ENCODE measurements at regions not wholly inside any gene's neighbourhood (a gene's known extent, or its start where the extent isn't known, plus 50 kb on each side); places are given as distances from the start of the nearest gene placed in this dataset.

DNA sequence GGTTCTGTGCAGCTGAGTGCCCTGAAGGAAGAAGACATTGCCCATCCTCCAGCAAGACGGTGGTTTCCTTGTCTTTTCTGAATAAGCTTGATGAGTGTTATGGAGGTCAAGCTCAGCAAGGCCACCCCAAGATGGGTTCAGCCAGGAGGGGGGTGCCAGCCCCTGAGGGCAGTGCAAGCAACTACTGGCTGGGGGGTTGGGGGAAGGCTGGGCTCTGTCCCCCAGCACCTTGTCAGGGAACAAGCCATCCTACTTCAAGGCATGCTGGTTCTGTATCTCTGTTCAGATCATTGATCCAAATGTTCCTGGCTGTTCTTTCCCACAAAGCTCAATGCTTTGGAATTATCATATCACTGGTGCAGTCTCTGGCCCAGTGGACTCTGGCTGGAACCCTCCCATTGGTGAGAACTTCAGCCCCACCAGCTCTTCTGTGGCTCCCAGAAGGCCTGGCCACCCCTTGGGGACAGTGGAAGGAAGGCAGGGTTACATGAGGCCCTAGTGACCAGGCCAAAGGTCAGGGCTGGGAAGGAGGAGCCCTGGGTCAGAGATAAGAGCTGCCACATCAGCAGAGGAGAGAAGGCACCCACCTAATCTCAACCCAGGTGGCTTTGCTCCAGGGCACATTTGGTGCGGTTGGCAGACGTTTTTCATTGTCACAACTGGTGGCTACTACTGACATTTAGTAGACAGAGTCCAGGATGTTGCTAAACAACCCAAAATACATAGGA, 280.2 kb downstream of the IRX2 start:
- ATAC-seq, result no peak
- no peak for DNase-seq
- intact Hi-C loops (cut with micrococcal nuclease), result no loop called here

DNA sequence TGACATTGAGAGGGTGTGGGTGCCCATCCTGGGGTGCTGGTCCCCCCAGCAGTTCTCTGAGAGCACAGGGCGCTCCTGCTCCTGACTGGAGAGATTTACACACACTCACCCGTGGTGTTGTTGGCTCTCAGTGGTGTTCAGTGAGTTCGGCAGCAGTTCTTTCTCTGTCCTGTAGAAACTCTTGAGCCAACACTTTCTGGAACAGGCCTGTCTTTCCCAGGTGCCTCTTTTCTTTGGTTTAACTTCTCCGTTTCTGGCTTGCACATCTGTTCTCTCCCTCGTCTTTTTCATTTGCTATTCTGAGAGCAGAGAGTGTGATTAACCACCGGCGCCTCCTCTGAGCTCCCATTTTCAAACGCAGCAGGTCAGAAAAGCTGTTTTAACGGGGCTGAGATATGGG, 284.5 kb downstream of the IRX2 start:
- ATAC-seq, result no peak
- intact Hi-C loops (cut with micrococcal nuclease), result no loop called here
- no peak for DNase-seq

DNA sequence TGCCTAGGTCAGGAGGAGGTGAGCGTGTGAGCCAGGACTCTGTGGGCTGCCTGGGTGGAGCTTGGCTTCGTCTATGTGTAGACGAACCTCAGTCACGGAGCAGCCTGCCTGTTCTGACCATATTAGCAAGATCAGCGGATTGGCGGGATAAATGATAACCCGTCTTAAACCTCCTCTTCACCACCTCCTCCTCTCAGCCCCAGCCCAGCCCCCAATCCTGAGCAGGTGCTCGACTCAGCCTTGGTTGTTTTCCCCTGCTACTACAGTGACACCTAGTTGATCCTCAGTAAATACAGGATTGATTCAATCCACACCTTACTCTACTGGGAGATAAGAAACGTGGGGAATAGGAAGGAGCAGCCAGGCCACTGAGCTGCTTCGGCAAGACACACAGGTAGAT, 286.1 kb downstream of the IRX2 start:
- DNase-seq (no peak), ATAC-seq (no peak)
- intact Hi-C loops (cut with micrococcal nuclease), result no loop called here

GRCh38 chr5:2464141-2464540, 287.3 kb downstream of the IRX2 start:
- DNase-seq (no peak), ATAC-seq (no peak)
- intact Hi-C loops (cut with micrococcal nuclease), result no loop called here

GRCh38 chr5:2461701-2462691, 289.5 kb downstream of the IRX2 start:
- intact Hi-C loops (cut with micrococcal nuclease), result no loop called here
- DNase-seq (no peak), ATAC-seq (no peak)

GRCh38 chr5:2460098-2460497, 291.4 kb downstream of the IRX2 start:
- intact Hi-C loops (cut with micrococcal nuclease), result no loop called here

DNA sequence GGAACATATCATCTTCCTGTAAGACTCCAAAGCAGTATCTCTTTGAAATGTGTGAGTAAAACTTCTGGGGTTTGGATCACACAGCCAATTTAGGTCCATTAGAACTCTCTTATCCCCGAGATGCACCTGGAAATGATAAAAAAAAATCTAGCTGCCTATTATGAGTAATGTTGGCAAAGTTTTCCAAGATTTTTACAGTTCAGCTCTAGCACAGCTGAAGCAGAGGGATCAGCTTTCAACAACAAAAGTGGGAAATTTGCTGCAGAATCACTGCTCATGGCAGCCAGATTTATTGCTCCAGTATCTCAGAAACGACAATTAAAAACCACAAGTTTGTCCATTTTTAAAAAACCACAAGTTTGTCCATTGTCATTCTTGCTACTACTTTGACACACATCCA, 292.2 kb downstream of the IRX2 start:
- ATAC-seq (no peak), DNase-seq (no peak)
- intact Hi-C loops (cut with micrococcal nuclease), result no loop called here

More at GRCh38 chr5:2460098-2460497, 291.4 kb downstream of the IRX2 start:
- DNase-seq (no peak), ATAC-seq (no peak)

- DNase-seq (no peak), ATAC-seq (no peak)
- intact Hi-C loops (cut with micrococcal nuclease), result no loop called here
Measured at GRCh38 chr5:2455878-2456277, 295.6 kb downstream of the IRX2 start.

DNA sequence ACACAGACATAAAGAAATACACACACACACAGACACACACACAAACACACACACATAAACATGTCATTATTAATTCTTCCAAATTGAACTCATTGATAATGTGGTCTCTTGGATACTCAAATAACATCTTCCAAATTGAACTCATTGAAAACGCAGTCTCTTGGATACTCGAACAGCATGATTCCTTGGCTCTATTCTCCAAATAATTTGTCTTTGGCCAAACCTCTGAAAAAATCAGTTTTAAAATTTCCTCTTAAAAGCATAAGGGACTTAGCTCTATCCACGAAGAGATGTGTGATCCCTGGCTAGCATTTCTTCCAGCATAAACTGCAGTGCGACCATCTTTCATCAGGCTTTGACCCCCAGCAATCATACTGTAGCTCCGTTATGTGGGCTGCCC, 296.6 kb downstream of the IRX2 start:
- ATAC-seq (no peak), DNase-seq (no peak)
- intact Hi-C loops (cut with micrococcal nuclease), result no loop called here

DNA sequence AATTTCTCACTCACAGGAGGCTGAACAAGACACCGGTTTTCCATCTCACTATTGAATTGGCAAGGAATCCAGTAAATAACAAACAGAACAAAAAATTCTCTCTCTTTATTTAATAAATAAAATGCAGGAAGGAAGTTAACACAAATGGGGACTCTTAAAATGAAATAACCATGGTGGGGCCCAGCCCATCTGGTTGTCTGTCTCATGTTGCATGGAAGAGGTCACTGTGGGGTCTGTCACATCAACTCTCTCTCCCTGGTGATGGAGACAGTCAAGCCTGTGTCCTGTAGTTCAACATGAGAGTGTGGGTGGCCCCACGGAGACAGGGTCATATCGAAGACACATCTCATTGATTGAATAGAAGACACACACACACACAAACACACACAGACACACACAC, 297.7 kb downstream of the IRX2 start:
- intact Hi-C loops (cut with micrococcal nuclease), result no loop called here
- no peak for ATAC-seq
- DNase-seq, result no peak

DNA sequence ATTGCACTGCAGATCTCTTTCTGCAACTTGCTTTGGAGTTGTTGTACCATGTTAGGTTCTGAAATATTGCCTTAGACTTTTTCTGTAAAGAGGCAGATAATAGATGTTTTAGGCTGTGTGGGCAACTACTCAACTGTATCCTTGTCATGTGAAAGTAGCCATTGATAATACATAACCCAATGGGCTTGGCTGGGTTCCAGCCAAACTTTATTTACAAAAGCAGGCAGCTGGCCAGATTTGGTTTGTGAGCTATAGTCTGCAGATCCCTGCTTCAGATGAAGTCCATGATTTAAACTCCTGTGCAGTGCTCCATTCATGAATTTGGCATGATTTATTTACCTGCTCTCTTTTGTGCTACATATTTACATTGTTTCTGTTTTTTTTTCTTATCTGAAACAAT, 300.4 kb downstream of the IRX2 start:
- DNase-seq (no peak), ATAC-seq (no peak)
- intact Hi-C loops (cut with micrococcal nuclease), result no loop called here

- intact Hi-C loops (cut with micrococcal nuclease), result no loop called here
- DNase-seq (no peak), ATAC-seq (no peak)
Measured at GRCh38 chr5:2442496-2443354, 308.8 kb downstream of the IRX2 start.

GRCh38 chr5:2441495-2442180, 309.8 kb downstream of the IRX2 start:
- ATAC-seq (no peak), DNase-seq (no peak)
- intact Hi-C loops (cut with micrococcal nuclease), result no loop called here

DNA sequence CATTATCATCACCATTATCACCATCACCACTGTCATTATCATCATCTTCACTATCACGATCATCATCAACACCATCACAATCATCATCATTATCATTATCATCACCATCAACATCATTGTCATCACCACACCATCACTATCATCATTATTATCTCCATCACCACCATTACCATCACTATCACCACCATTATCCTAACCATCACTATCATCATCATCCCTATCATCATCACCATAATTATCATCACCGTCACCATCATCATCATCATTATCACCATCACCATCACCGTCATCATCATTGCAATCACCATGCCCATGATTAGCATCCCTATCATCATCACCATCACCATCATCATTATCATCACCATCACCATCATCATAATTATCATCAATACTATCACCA, 311.9 kb downstream of the IRX2 start:
- intact Hi-C loops (cut with micrococcal nuclease), result no loop called here
- no peak for DNase-seq
- ATAC-seq, result no peak

DNA sequence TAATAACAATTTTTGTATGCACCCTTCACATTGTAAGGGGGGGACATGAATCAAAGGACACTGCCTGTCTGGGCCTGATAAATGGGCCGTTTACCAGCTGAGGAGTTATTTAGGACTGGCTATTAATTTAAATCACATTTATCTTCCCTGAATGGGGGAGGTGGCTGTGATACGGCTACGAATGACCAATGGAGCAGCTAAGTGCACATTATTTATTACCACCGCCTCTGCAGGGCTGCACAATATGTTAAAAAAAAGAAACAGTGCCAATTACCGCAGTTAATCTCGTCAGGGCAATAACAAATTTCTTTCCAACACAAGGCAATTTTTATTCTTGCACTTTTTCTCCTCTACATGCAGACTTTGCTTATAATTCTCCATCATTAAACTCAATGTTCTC, 318.4 kb downstream of the IRX2 start:
- DNase-seq (no peak), ATAC-seq (no peak)
- intact Hi-C loops (cut with micrococcal nuclease), result no loop called here

DNA sequence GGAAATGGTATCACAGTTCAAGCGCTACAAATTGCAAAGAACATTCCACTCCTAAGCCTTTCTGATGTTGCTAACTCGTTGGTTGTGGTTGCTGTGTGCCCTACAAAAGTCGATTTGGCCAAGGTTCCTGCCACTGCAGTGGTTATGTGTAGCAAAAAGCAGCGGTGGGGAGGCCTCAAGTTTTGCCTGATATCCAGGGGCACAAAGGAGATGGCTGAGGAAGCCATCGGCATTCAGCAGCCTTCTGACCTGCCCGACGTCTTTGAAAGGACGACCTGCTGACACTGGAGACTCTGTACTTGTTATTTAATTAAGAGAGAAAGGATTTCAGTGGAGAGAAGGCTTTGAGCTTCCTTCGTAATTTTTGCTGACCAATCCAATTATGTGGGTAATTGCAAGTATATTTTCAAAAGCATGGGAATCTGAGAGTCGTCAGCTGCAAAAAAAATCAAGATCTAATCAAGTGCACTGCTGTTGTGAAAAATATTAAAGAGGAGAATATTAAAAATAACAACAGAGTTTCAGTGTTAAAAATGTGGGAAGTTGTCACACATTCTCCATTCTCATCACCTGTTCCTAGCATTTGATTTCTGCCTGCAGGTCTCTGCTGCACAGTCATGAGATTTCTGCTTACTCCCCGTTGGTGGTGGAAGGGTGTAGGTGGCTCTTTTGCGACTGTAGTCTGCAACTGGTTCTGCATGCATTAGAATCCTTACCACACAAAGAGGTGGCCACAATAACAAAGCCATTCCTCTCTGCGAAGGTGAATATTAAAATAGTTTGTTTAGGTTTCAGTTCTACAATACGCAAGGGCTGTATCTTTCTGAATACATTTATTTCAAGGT, 319.2 kb downstream of the IRX2 start:
- no peak for ATAC-seq
- intact Hi-C loops (cut with micrococcal nuclease), result no loop called here
- no peak for DNase-seq

GRCh38 chr5:2430606-2431005, 320.9 kb downstream of the IRX2 start:
- intact Hi-C loops (cut with micrococcal nuclease), result no loop called here
- ATAC-seq (no peak), DNase-seq (no peak)

- DNase-seq, result no peak
- intact Hi-C loops (cut with micrococcal nuclease), result no loop called here
- ATAC-seq, result no peak
Measured at GRCh38 chr5:2427983-2428382, 323.5 kb downstream of the IRX2 start.
